CD4-positive, alpha-beta T cell treated with Interleukin-6 for 4 hours (primary cell): ENCODE measurements at regions not wholly inside any gene's neighbourhood (a gene's known extent, or its start where the extent isn't known, plus 50 kb on each side); places are given as distances from the start of the nearest gene placed in this dataset.
A peak's percentile ranks its signal among the peaks of the same experiment; 100 is the strongest.

Experiments used
- DNase-seq: peaks from one replicate; pipeline ENCODE4 v3.0.0-alpha.2; 2020; ENCODE audit warnings: mixed read lengths

- no peak for DNase-seq
Measured at GRCh38 chr15:56868170-56868569, 50.3 kb upstream of the TCF12 start.

GRCh38 chr15:56866803-56867202 lies 51.6 kb upstream of the TCF12 start:
- DNase-seq: no peak

DNA sequence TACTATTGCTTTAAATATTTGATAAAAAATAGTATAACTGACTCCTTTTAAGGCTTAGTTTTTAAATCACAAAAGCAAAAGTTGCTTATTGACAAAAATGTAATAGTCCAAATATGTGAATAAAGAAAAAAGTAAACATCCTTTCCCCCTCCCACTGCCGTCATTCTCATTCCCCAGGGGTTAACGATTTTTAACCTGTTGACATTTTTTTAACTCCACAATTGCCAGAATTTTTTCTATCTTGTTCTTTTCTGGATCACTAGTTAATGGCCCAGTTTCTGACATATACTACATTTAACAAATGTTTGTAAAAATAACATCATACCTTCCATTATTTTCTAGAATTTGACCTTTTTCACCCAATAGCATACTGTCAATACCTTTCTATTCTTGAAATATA lies 60.6 kb upstream of the TCF12 start:
- DNase-seq: no peak

DNA sequence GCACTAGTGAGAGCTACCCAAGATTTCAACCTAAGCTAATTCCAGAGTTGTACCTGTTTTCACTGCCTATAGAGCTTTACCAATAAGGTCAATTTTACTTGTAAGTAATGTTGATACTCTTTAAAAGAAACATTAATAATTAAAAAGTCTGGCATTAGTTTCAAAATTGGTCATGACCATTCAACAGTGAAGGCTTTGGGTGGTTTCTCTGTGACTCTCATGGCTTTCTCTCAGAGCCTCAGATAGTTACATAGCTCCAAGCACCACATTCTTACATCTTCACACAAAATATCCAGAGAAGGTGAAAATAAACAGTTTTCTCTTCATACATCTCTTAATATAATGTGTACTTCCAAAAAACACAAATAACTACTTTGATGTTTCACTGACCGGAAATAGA lies 61.5 kb upstream of the TCF12 start:
- no peak for DNase-seq

DNA sequence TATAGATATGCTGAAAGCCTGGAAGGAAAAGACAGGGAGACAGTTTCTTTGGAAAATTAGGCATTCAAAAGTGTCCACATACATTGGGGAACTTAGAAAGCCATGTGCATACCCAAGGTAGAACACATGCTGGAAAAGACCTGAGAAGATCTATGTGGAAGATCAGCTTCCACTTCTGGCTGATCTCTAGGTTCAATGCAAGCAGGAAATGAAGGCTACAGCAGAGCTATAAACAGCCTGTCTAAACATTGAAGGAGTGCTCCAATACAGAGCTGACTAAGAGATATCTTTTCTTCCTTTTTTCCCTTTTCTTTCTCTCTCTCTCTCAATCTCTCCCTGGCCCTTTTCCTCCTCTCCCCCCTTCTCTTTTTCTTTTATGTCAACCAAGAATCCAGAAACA lies 73.6 kb upstream of the TCF12 start:
- DNase-seq: no peak

DNA sequence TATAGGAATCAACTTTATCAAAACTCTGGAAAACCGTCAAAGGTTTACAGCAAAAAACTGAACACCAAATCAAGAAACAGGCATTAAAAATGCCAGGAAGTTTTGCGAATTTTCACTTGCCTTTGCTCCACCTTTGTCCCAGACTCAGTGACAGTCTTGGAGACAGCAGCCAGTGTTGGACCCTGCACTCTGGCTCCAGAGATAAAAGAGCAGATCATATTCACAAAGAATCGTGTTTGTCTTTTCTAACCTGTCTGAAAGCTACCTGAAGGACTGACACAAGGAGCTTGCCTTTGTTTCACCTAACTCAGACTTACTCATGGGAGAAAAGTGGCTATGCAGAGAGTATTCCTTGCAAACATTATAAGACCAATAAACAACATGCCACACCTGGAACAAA lies 74.0 kb upstream of the TCF12 start:
- DNase-seq: no peak

GRCh38 chr15:56839641-56840040 lies 78.8 kb upstream of the TCF12 start:
- no peak for DNase-seq

- no peak for DNase-seq
Measured at GRCh38 chr15:56839099-56839498, 79.3 kb upstream of the TCF12 start.

- no peak for DNase-seq
Measured at GRCh38 chr15:56838085-56838484, 80.4 kb upstream of the TCF12 start.

- DNase-seq: no peak
Measured at GRCh38 chr15:56837273-56837672, 81.2 kb upstream of the TCF12 start.

- DNase-seq: no peak
Measured at GRCh38 chr15:56835718-56836171, 82.7 kb upstream of the TCF12 start.

DNA sequence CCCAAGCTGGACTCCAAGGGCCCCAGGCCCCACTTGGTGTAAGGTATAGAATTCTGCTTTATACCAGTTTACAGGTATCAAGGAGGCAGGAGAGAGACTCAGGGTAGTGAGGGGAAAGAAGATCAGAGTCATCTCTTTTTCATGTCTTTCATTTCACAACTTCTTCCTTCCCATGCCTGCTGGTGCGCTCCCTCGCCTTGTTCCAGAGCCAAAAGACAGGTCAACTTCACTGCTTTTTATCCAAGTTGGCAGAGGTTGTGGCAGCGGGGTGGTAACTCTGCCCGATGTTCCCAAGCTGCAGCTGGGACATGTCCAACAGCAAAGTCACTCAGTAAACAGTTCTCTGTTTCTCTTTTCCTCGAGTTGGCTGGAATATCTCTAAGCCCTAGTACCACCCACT lies 86.3 kb upstream of the TCF12 start:
- no peak for DNase-seq

GRCh38 chr15:56831467-56832005 lies 86.9 kb upstream of the TCF12 start:
- no peak for DNase-seq

DNA sequence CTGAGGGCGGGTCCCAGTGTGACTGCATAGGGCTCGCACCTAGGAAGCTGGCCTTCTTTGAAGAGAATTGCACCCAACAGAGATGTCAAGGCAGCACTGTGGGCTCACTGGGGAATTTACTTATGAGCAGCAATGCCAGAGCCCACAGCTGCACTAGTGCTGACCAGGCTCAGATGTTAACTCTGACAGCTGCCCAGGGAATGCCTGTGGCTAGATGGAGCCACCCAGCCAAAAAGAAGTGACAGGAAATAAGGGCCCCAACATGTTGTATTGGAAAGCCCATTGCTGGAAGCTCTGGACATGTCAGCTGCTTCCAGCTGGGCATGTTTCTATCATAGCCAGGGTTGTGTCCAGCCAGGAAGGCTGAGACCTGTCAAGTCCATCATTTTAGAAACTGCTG lies 90.9 kb upstream of the ZNF280D start:
- no peak for DNase-seq

DNA sequence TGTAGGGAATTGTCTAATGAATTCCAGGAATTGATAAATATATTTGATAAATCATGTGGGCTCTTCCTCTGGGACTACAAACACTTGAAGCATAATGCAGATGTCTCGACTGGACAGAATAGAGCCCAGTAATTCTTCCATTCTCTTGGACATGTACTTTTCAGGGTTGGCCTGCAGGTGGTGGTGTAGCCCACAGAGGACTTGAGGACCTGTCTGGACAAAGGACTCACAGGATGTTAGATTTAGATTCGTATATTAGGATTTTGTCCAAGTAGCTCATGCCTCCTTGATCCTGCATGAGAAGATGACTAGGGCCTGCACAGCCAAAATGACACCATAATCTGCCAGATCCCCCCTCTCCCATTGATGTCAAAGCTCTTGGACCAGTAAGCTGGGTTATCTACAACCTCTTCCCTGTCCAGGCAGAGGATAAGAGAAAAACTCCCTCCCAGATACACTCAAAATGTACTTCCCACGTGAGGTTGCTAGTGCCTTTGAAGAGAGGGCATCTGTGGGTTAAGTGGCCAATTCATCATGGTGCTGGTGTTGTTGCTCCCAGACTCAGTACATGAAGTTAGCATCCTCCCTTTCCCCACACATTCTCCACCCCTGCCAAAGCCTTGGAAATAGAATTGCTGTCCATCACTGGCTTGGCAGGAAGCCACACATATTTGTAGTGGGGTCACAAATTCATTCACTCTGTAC lies 88.6 kb upstream of the ZNF280D start:
- DNase-seq: peak; percentile 63

DNA sequence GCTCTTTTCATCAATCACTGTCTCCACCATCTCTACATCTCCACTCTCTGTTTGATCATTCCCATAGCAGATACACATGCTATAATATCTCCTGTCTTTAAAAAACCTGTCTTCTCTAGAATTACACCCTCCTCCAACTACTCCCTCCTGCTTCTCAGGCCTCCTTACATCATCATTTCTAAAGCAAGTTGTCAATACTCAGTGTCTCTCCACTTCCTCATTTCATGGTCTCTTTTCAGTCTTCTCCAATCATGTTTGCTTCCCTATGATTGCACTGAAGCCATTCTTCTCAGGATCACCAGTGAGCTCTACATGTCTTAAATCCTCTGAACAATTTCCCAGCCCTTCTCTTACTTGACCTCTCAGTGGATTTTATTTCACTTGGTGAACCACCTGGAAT lies 87.0 kb upstream of the ZNF280D start:
- no peak for DNase-seq

- DNase-seq: no peak
Measured at GRCh38 chr15:56817321-56818080, 84.2 kb upstream of the ZNF280D start.

- no peak for DNase-seq
Measured at GRCh38 chr15:56816781-56817180, 83.5 kb upstream of the ZNF280D start.

DNA sequence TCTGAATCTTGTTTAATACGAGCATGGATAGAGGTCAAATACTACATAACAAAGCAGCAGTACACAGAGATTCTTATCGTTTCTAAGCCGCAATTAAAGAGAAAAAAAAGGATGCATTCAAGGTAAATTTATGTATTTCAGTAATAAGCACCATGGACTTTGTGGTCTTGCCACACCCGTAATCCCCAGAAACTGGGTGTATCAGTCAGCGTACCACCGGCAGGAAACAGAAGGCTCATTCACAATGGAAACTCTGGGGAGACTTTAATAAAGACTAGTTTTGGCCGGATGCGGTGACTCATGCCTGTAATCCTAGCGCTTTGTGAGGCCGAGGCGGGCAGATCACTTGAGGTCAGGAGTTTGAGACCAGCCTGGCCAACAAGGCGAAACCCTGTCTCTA lies 81.9 kb upstream of the ZNF280D start:
- no peak for DNase-seq

- no peak for DNase-seq
Measured at GRCh38 chr15:56814429-56814828, 81.1 kb upstream of the ZNF280D start.

DNA sequence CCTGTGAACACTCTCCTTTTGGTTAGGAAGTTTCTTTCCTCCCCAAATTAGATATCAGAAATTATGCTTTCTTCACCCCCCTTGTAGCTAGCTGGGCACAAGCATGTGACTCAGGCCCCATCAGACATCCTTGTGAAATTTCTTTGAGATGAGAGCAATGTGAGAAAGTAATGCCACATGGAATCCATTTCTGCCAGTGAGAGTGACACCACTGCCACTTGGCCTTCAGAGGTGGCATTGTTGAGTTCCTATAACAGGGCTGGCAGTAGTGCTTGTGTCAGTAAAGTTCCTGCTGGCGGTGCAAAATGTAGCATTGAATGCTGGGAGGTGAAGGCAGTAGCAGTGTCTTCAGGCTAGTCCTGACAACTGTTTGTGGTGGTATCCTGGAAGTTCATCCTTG lies 80.7 kb upstream of the ZNF280D start:
- DNase-seq: no peak

DNA sequence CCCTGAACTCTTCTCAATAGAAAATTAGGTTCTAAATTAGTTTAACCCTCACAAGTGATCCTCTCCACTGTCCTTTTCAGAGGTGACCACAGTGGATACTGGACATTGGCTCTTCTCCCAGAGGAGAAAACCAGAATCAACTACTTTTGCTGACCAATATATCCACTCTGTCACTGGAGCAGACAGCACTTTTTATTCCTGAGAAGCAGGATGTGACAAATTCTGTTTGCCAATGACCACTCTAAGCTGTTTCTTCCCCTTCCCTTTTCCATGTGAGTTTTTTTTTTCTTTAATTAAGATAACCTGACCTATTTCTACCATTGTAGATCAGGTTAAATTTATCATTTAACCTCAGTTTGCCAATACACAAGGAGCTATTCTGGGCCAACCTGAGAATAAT lies 79.7 kb upstream of the ZNF280D start:
- DNase-seq: no peak

GRCh38 chr15:56812221-56812620 lies 78.9 kb upstream of the ZNF280D start:
- DNase-seq: no peak

DNA sequence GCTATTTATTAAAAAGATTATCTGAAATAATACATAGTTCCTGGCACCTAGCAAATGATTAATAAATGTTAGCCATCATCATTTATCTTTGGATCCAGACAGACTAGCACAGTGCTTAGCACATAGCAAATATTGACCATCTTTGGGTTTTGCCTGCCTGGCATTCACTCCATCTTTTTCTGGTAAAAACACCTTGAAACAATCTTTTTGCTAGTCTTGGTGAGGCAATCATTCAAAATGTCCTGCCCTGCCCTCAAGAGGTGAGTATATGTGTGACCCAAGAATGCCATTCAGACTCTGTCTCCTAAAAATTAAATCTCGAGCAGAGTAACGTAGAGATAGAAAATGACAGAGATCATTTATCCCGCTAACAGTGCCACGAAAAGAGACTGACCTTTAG lies 78.3 kb upstream of the ZNF280D start:
- no peak for DNase-seq
